Gastrocnemius medialis (tissue), 4 donors: ENCODE measurements at regions not wholly inside any gene's neighbourhood (a gene's known extent, or its start where the extent isn't known, plus 50 kb on each side); places are given as distances from the start of the nearest gene placed in this dataset.

Experiments used
- ATAC-seq, 2 donors: fragments of 150-250 bp; one replicate each; pipeline ENCODE4 v1.9.1; 2016
- DNase-seq, 2 donors: peaks; one replicate each; pipeline ENCODE4 v3.0.0-alpha.2; 2019
- H3K27ac ChIP-seq, 4 donors: fragments of 200-600 bp; sonication (generic); 1 replicate in 1 of 4; 2 replicates in 3 of 4; pipeline ENCODE4 v1.5.1; 2016 to 2018; ENCODE audit warnings: mild to moderate bottlenecking in 2 of 4, moderate library complexity in 1 of 4
- H3K27me3 ChIP-seq, 3 donors: fragments of 200-600 bp; sonication (generic) in 2 of 3; 1 replicate in 1 of 3; 2 replicates in 2 of 3; pipeline versions ENCODE4 v1.5.1 to v1.6.0; 2016 to 2019; ENCODE audit warnings: mild to moderate bottlenecking in 1 of 3, moderate library complexity in 1 of 3
- H3K36me3 ChIP-seq, 2 donors: fragments of 200-600 bp; sonication (generic) in 1 of 2; one replicate each; pipeline ENCODE4 v1.5.1; 2017 to 2018
- H3K4me1 ChIP-seq, 2 donors: fragments of 200-600 bp; sonication (generic) in 1 of 2; one replicate each; pipeline ENCODE4 v1.5.1; 2016 to 2017; ENCODE audit warnings: mild to moderate bottlenecking in 2 of 2
- H3K4me3 ChIP-seq, 4 donors: fragments of 200-600 bp; sonication (generic) in 3 of 4; 1 replicate in 1 of 4; 2 replicates in 3 of 4; pipeline ENCODE4 v1.5.1; 2016 to 2019; ENCODE audit warnings: mild to moderate bottlenecking in 2 of 4
- H3K9me3 ChIP-seq, 3 donors: fragments of 200-600 bp; sonication (generic) in 2 of 3; 1 replicate in 1 of 3; 2 replicates in 2 of 3; pipeline ENCODE4 v1.5.1; 2016 to 2019
- POLR2A ChIP-seq, 2 donors: fragments of 450-650 bp; IDR thresholded peaks; one replicate each; pipeline ENCODE4 v1.6.1; 2017; ENCODE audit warnings: antibody characterized with exemption in 2 of 2, mild to moderate bottlenecking in 2 of 2, moderate library complexity in 2 of 2
- in situ Hi-C, 4 donors: fragments of 200-750 bp; cut with MboI; loops; one replicate each; pipeline versions ENCODE4 v1.15.0 to v1.8.0; 2017; ENCODE audit warnings: low sequenced_read_pairs in 4 of 4
- intact Hi-C: fragments of 100-400 bp; cut with DNase I; formaldehyde crosslinking; loops from one replicate; pipeline ENCODE4 v1.15.1; 2023; ENCODE audit warnings: low total_unique reads
- TF ChIP-seq, protein P1 (sequence below), 5 experiments: fragments of 450-650 bp in 3 of 5; fragments of 200-600 bp in 2 of 5; sonication (generic) in 2 of 5; IDR thresholded peaks in 4 of 5; conservative IDR thresholded peaks in 1 of 5; 1 replicate in 4 of 5; 2 replicates in 1 of 5; pipeline ENCODE4 v1.5.1; 2016 to 2019; ENCODE audit warnings: antibody characterized with exemption in 5 of 5, mild to moderate bottlenecking in 3 of 5, moderate library complexity in 3 of 5

DNA sequence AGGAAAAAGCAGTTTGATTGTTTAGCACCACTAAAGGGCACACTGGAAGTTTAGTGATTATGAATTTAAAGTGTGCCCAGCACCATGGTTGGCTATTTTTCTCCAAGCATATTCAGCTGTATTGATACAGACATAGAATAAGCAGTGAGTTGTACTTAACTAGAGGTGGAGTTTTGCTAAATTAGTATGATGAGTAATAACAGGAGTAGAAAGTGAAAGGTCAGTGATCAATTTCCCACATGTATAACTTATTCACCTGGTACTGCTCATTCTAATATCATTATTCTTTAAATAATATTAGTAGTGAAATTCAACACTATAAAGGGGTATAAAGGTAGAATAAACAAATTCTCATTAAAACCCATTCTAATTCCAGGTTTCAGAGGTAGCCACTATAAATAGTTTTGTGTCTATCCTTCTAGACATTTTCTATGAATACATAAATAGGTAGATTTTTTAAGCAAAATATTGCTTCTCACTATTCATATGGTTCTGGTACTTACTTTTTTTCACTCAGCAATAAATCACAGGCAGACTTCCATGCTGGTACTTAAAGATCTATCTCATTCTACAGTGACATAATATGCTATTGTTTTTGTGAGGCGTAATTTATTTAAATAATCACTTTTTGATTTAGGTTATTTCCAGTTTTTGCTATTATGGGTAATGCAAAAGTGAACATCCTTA lies 732.9 kb downstream of the VGLL3 start:
- no peak overlapping the region for H3K27ac ChIP-seq
- no peak for TF ChIP-seq POLR2A (IDR thresholded peaks at IDR 0.05)
- TF ChIP-seq, protein P1, sequence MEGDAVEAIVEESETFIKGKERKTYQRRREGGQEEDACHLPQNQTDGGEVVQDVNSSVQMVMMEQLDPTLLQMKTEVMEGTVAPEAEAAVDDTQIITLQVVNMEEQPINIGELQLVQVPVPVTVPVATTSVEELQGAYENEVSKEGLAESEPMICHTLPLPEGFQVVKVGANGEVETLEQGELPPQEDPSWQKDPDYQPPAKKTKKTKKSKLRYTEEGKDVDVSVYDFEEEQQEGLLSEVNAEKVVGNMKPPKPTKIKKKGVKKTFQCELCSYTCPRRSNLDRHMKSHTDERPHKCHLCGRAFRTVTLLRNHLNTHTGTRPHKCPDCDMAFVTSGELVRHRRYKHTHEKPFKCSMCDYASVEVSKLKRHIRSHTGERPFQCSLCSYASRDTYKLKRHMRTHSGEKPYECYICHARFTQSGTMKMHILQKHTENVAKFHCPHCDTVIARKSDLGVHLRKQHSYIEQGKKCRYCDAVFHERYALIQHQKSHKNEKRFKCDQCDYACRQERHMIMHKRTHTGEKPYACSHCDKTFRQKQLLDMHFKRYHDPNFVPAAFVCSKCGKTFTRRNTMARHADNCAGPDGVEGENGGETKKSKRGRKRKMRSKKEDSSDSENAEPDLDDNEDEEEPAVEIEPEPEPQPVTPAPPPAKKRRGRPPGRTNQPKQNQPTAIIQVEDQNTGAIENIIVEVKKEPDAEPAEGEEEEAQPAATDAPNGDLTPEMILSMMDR (IDR thresholded peaks at IDR 0.05 in 4 of 5, conservative IDR thresholded peaks at IDR 0.05 in 1 of 5) = no peak
- ATAC-seq = no peak
- no peaks in the 10 kb centered on the region for H3K9me3 ChIP-seq
- no peaks in the 10 kb centered on the region for H3K4me1 ChIP-seq
- in situ Hi-C loops = no loop called here
- H3K36me3 ChIP-seq = no peaks in the 10 kb centered on the region
- DNase-seq = no peak
- H3K4me3 ChIP-seq = no peak overlapping the region
- intact Hi-C loops = no loop called here
- H3K27me3 ChIP-seq = no peaks in the 10 kb centered on the region

DNA sequence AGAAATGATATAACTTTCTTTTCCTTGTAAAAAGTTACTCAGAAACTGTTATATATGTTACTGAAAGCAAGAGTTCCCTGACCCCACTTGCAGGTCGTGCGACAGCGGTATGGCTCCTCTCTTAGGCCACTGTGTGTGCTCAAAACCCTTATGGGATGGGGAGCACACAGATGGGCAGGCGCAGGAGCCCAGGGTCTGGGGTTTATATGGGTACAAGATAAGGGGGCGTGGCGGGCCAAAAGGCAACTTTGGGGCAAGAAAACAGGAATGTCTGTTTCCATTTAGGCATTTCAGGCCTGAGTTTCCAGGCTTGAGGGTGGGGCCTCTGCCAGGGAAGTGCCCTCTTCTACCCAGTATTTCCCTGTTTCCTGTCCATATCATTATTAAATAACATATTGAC lies 736.5 kb downstream of the VGLL3 start:
- H3K9me3 ChIP-seq = no peaks in the 10 kb centered on the region
- ATAC-seq (no peak), DNase-seq (no peak)
- H3K36me3 ChIP-seq = no peaks in the 10 kb centered on the region
- H3K27ac ChIP-seq = no peak overlapping the region
- in situ Hi-C loops (no loop called here), intact Hi-C loops (no loop called here)
- no peaks in the 10 kb centered on the region for H3K4me1 ChIP-seq
- no peak for TF ChIP-seq POLR2A (IDR thresholded peaks at IDR 0.05)
- TF ChIP-seq, protein P1 (IDR thresholded peaks at IDR 0.05 in 4 of 5, conservative IDR thresholded peaks at IDR 0.05 in 1 of 5) = no peak
- no peak overlapping the region for H3K4me3 ChIP-seq
- no peaks in the 10 kb centered on the region for H3K27me3 ChIP-seq

DNA sequence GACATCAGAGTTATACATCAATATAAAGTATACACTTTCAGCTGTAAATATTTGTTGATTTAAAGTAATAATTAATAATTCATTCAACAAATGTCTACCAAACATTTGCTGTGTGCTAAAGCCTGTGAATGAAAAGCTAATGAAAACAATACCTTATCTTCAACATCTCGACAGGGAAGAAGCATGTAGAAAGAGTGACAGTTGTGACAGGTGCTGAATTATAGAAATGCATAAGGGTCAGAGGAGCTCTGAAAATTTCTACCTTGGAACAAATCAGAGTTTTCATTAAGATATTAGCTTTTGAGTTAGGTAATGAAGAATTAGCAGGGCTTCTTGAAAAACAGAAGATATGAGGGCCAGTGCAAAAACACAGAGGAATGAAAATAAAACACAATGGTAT lies 739.2 kb downstream of the VGLL3 start:
- H3K4me1 ChIP-seq = no peaks in the 10 kb centered on the region
- H3K27ac ChIP-seq = no peak overlapping the region
- no peak overlapping the region for H3K4me3 ChIP-seq
- in situ Hi-C loops = no loop called here
- H3K9me3 ChIP-seq = no peaks in the 10 kb centered on the region
- DNase-seq = no peak
- H3K36me3 ChIP-seq = no peaks in the 10 kb centered on the region
- no peaks in the 10 kb centered on the region for H3K27me3 ChIP-seq
- no peak for TF ChIP-seq POLR2A (IDR thresholded peaks at IDR 0.05)
- TF ChIP-seq, protein P1 (IDR thresholded peaks at IDR 0.05 in 4 of 5, conservative IDR thresholded peaks at IDR 0.05 in 1 of 5) = no peak
- ATAC-seq = no peak
- intact Hi-C loops = no loop called here

DNA sequence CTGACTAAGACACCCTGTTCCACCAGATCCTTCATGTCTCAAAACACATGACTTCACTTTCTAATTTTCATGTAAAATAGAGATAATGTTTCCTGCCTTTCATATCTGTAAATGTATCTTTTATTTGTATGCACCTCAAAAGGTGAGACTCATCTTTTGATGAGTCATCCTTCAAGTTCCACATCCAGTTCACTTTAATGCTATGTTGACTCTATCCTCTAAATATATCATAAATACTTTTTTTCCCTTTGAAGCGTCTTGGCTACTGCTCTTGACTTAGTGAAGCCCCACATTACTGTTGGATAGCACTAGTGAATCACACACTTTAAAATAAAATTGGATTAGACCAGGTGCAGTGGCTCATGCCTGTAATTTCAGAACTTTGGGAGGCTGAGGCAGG lies 741.1 kb downstream of the VGLL3 start:
- DNase-seq (no peak), ATAC-seq (no peak)
- Histone ChIP-seq H3K4me3 (no peak overlapping the region), H3K27me3 (no peaks in the 10 kb centered on the region), H3K4me1 (no peaks in the 10 kb centered on the region), H3K9me3 (no peaks in the 10 kb centered on the region), H3K36me3 (no peaks in the 10 kb centered on the region), H3K27ac (no peak overlapping the region)
- TF ChIP-seq POLR2A (IDR thresholded peaks at IDR 0.05) = no peak
- TF ChIP-seq, protein P1 (IDR thresholded peaks at IDR 0.05 in 4 of 5, conservative IDR thresholded peaks at IDR 0.05 in 1 of 5) = no peak
- in situ Hi-C loops (no loop called here), intact Hi-C loops (no loop called here)

DNA sequence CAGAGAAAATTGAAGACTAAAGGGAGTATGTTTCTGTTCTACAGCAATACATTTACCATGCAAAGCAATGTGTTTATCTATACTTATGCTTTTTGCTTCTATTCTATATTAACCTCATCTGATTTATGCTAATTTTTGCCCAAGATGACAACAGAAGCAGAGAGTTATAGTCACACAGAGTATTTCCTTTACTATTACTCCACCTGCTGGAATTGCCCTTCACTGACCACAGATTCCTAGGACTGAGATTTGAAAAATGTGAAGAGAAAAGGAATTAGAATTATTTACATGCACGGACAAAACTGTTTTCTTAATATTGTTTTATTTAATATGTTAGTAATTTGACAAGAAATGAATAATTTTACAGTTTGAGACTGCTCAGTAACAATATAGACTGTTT lies 745.6 kb downstream of the VGLL3 start:
- ATAC-seq (no peak), DNase-seq (no peak)
- in situ Hi-C loops = no loop called here
- Histone ChIP-seq H3K36me3 (no peaks in the 10 kb centered on the region), H3K27me3 (no peaks in the 10 kb centered on the region), H3K9me3 (no peaks in the 10 kb centered on the region), H3K4me3 (no peak overlapping the region), H3K4me1 (no peaks in the 10 kb centered on the region), H3K27ac (no peak overlapping the region)
- intact Hi-C loops = no loop called here
- TF ChIP-seq, protein P1 (IDR thresholded peaks at IDR 0.05 in 4 of 5, conservative IDR thresholded peaks at IDR 0.05 in 1 of 5) = no peak
